HG03575 (cell line): ENCODE measurements at regions not wholly inside any gene's neighbourhood (a gene's known extent, or its start where the extent isn't known, plus 50 kb on each side); places are given as distances from the start of the nearest gene placed in this dataset.

ENCODE experiments used
- ATAC-seq: cut with Tn5 transposase; IDR thresholded peaks from one replicate; pipeline ENCODE4 v1.9.1; 2021; ENCODE audit not compliant: unreplicated experiment, insufficient number of reproducible peaks, low FRiP score; ENCODE audit errors: extremely low read depth

GRCh38 chr1:244106837-244107493 lies 55.9 kb downstream of the ZBTB18 start:
- no peak for ATAC-seq

DNA sequence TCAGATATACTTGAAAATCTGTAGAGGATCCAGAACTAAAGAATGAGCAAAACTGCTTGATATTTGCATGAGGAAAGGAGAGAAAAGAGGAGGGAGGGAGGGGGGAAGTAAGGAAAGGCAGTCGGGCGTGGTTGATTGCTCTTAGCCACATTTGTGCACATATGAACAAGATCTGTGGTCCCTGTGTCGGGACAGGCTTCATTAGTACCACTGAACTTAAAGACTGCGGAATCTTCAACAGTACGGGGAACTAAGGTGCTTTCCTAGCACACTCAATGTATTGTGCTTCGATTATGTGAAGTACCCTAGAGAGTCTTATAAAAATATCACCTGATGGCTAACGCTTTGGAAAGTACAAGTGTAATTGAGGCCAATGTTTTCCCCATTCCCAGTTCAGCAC lies 59.9 kb downstream of the ZBTB18 start:
- no peak for ATAC-seq

DNA sequence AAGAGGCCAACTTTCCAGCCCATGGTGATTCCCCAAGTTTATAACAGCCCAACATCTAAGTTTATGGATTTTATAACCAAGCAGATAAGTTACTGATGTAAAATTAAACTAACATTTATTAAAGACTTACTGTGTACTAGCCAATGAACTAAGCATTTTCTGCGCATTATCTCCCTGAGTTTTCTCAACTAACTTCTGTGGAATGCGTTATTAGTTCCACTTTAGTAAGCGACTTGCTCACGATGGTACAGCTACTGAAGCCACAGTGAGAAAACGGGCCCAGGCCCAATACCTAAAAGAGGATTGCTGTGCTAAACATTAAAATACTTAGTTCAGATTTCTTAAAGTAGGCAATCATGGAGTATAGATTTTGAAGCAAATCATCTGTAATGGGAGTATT lies 61.0 kb downstream of the ZBTB18 start:
- no peak for ATAC-seq

- ATAC-seq, result no peak
These were observed 61.6 kb downstream of the ZBTB18 start for GRCh38 chr1:244112636-244113035.

DNA sequence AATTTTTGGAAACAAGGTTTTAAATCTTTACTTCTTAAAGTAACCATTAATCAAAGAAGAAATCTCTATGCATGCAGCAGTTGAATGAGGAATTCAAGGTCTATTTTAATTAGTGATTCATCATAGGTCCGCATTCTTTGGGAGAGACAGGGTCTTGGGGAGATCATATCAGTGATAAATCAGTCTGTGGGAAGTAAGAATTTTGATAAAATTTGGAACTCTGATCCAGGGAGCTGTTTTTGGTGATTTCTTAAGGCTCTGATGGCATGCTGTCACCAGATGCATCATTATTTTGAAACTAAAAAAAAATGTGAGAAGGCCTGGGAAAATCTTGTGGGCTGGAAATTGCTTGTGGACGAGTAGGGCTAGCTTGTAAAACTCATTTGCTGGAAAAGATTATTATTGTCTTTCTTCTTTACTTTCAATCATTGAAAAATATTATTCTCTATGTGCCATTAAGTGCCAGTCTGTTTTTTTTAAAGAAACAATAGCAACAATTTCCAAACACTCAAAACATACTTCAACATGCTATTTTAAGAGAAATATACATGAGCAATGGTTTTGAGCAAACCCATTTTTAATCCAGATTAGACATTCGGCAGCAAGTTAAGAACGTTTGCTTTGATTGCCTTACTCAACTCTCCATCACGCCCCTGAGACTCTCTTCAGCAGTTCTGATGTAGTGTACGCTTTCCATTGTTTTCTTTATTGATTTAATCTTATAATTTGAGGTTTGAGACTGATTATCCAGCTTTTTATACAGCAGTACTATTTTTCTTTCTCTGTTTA lies 62.6 kb downstream of the ZBTB18 start:
- ATAC-seq, result no peak

- ATAC-seq, result no peak
These were observed 63.8 kb downstream of the ZBTB18 start for GRCh38 chr1:244114892-244115291.

DNA sequence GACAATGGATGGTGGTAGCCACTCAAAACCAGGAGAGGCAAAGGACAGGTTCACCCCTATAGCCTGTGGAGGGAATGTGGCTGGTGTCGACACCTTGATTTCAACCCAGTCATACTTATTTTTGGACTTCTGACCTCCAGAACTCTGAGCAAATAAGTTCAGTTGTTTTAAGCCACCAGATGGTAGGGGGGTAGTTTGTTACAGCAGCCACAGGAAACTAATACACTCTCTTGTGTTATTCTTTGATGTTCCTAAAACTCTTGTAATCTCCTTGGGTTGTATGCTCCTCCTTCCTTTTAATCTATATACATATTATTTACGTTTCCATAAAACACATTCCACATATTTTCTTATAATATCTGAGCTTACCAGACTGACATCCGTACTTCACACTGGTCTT lies 65.9 kb downstream of the ZBTB18 start:
- no peak for ATAC-seq

DNA sequence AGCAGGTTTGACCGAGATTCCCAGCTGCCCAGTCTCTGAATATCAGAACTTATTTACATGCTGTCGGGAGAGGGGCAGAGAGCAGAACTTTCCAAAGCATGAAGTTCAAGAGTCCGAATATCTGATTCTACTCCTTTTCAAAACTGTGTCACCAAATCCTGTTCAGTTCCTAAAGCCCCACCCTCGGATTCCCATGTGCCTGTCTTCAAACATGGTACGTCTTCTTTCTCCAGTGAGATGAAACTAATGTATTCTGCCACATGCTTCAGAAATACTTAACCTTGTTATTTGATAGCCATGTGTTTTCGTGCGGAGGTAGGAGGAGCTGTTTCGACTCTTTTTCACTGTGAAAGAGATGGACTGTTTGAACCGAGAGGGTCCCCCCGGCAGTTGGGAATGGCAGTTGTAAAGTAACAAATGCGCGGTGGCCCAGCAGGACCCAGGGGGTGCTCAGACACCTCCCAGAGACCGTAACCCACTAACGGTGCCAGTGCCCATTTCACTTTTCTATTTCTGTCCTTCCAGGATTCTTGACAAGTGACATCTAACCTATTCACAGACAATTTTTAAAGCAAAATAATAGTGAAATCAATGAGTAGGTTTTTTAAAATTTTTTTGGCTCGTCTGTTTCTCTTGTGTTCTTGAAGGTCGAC lies 67.2 kb downstream of the ZBTB18 start:
- no peak for ATAC-seq

DNA sequence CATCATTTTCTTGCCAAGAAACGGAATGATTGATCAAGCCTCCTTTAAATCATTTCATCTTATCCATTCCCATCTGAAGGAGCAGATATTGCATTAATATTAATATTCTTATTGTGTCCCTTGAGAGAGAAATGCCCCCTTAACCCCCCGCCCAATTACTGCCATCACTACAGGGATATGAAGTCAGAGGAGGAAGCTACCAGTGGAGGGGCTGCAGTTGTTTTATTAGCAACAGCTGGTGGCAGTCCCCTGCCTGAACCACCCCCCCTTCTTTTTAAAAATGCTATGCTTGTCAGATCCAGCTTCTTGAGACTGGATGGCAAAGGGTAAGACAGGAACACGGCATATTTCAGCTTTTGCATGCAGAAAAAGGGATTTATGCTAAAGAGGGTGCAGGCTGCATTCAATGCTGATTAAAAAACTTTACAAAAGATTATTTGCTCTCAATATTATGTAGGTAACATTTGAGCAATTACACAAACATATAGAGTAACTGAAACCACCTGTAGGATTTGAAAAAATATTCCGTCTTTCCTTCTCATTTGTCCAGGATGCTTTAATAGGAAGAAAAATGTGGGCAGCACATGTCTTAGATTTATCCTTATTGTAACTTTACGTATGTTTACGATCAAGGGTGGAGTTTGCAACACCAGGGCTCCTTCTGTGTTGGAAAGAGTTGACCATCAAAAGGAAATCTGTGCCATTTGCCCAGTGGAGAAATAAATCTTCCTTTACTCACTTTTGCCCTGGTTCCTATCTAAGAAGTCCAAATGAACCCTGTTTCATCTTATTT lies 77.7 kb downstream of the ZBTB18 start:
- no peak for ATAC-seq

DNA sequence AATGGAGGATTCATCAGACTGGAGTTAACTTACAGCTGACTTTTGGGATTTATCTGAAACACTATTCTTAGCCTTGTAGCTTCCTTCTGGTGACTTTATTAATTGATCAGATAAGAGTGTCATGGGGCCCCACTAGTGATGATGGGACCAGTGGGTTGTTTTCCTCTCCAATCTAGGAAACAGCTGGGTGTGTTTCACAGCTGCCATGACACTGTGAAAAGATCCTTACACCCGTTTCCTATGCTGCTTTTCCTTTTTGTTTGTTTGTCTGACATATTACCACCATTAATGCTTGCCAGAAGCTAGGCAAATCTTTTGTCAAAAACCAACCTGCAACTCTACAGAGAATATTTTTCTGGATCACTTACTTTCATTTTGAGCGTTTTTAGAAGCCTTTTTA lies 86.2 kb downstream of the ZBTB18 start:
- no peak for ATAC-seq

GRCh38 chr1:244137725-244138124 lies 86.6 kb downstream of the ZBTB18 start:
- no peak for ATAC-seq

GRCh38 chr1:244138399-244138798 lies 87.3 kb downstream of the ZBTB18 start:
- ATAC-seq, result no peak

DNA sequence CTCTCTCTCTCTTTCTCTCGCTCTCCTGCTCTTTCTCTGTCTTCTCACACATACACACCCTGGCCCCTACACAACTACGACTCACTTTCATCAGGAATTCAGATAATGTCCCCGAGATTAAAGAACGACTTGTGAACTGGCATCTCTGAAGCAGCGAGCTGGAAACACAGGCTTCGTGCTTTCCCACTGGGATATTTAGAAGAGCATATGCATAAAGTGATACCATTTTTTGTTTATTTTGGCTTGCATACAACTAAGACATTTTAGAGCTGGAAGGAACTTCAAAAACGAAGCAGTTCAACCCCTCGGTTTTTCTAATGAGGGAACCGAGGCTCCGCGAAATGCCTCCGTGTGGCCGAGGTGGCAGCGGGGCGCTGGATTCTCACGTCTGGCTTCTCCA lies 88.6 kb downstream of the ZBTB18 start:
- no peak for ATAC-seq

DNA sequence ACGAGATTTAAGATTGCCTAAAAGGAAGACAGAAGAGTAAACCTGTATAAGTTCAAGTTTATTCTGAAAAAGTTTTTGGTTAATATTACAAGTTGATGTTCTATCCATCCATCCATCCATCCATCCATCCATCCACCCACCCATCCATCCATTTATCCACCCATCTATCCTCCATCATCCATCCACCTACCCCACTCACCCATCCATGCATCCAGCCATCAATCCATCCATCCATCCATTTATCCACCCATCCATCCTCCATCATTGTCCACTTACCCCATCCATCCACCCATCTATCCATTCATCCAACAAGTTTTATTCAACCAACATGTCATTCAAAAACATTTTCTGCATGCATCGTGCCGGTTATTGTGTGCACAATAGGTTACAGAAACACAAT lies 89.3 kb downstream of the ZBTB18 start:
- no peak for ATAC-seq

DNA sequence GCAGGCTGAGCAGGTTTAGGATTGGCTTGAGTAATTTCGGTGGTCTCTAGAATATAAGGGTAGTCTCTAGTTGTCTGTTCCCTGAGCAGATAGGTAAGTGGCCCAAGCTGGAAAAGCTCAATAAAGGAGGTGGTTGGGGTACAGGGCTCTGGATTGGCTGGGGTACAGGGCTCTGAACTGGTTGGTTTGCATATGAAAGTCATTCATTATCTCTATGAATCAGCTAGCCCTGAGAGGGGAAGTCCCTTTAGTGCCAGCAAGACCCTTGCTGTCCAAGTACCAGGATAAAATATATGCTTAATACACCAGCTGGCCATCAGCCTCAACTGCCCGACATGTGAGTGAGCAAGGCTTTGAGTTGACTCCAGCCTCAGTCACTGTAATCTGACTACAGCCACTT lies 93.0 kb downstream of the ZBTB18 start:
- no peak for ATAC-seq

GRCh38 chr1:244150071-244150470 lies 99.0 kb downstream of the ZBTB18 start:
- no peak for ATAC-seq

- peak; percentile 61 for ATAC-seq
These were observed 99.6 kb downstream of the ZBTB18 start for GRCh38 chr1:244150665-244151064.

GRCh38 chr1:244151537-244151936 lies 100.5 kb downstream of the ZBTB18 start:
- ATAC-seq, result no peak

GRCh38 chr1:244154508-244154871 lies 103.4 kb downstream of the ZBTB18 start:
- no peak for ATAC-seq
